ENCODE measurements at regions not wholly inside any gene's neighbourhood (a gene's known extent, or its start where the extent isn't known, plus 50 kb on each side); places are given as distances from the start of the nearest gene placed in this dataset.

DNA sequence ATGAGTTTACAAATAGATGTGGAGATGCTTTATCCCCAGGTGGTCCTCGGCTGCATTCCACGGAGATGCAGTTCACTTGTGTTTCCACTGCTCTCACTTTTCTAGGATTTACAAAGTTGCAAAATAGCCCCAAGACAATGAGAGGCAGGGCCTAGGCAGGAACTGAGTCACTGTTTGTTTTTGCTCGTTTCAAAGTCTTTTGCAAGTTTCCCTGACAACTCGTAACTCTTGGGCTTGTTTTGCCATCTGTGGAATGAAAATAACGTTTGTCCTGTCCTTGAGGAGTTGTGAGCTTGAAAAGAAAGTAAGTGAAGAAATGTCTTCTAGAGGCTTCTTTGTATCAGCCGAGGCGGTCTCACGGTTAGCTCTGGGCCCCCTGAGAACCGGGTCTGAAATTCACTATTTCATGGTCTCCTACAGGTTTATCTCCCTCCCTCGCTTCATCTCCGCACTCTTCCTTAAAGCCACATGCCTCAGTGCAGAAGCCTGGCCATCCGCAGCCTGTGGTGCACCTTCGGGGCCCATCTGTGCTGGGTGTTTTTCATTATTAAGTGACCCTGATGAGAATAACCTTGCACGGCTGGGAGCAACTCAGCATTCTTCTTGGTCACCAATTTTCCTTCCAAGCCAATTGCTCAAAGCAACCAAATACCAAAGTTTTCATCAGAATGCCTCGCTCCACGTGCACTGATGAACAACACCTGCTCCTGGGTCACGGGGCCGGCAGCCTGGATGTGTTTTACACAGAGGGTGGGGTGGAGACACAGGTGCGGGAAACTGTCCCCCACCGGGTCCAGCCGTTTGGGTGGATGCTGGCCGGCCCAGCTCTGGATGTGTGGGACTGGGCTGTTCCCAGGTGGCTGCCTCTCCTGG is 172.4 kb downstream of the LAT start (continued):
- TF ChIP-seq, protein P1, sequence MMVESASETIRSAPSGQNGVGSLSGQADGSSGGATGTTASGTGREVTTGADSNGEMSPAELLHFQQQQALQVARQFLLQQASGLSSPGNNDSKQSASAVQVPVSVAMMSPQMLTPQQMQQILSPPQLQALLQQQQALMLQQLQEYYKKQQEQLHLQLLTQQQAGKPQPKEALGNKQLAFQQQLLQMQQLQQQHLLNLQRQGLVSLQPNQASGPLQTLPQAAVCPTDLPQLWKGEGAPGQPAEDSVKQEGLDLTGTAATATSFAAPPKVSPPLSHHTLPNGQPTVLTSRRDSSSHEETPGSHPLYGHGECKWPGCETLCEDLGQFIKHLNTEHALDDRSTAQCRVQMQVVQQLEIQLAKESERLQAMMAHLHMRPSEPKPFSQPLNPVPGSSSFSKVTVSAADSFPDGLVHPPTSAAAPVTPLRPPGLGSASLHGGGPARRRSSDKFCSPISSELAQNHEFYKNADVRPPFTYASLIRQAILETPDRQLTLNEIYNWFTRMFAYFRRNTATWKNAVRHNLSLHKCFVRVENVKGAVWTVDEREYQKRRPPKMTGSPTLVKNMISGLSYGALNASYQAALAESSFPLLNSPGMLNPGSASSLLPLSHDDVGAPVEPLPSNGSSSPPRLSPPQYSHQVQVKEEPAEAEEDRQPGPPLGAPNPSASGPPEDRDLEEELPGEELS (CRISPR knock-in tag; IDR thresholded peaks at IDR 0.05): peak; percentile 87
- TF ChIP-seq SOX13 (IDR thresholded peaks at IDR 0.05) (peak; percentile 99), SOX13 (CRISPR knock-in tag; conservative IDR thresholded peaks at IDR 0.05 in 1 of 2, IDR thresholded peaks at IDR 0.05 in 1 of 2) (peak in 1 of 2 experiments; percentile 99; a peak in 2 of 4 replicates), FOXJ3 (CRISPR knock-in tag; IDR thresholded peaks at IDR 0.05; ENCODE audit: borderline replicate concordance) (0 out of 2 replicates have a peak, but pooled peaks have one; percentile 21), RFXAP (CRISPR knock-in tag; IDR thresholded peaks at IDR 0.05; ENCODE audit: borderline replicate concordance) (peak; percentile 63), KDM2A (CRISPR knock-in tag; IDR thresholded peaks at IDR 0.05; ENCODE audit: borderline replicate concordance, low read depth) (0 out of 2 replicates have a peak, but pooled peaks have one; percentile 18), KLF11 (CRISPR knock-in tag; IDR thresholded peaks at IDR 0.05) (0 out of 2 replicates have a peak, but pooled peaks have one; percentile 28), SAP130 (CRISPR knock-in tag; IDR thresholded peaks at IDR 0.05; ENCODE audit: low read depth) (peak; percentile 87), ZNF331 (CRISPR knock-in tag; IDR thresholded peaks at IDR 0.05) (peak; percentile 46; the same call in 1 of the 2 replicates), JUN (CRISPR knock-in tag; IDR thresholded peaks at IDR 0.05) (peak; percentile 70; the same call in 1 of the 2 replicates), THAP11 (CRISPR knock-in tag; IDR thresholded peaks at IDR 0.05) (peak; percentile 72), TBX2 (CRISPR knock-in tag; IDR thresholded peaks at IDR 0.05; ENCODE audit: borderline replicate concordance) (0 out of 2 replicates have a peak, but pooled peaks have one; percentile 30), KDM1A (CRISPR knock-in tag; IDR thresholded peaks at IDR 0.05) (peak; percentile 86; the same call in 1 of the 2 replicates), FOXK1 (CRISPR knock-in tag; IDR thresholded peaks at IDR 0.05; ENCODE audit: borderline replicate concordance, low read depth) (peak; percentile 75; the same call in 1 of the 2 replicates), HMG20A (CRISPR knock-in tag; IDR thresholded peaks at IDR 0.05; ENCODE audit: borderline replicate concordance) (peak; percentile 86)
- TF ChIP-seq, protein P2, sequence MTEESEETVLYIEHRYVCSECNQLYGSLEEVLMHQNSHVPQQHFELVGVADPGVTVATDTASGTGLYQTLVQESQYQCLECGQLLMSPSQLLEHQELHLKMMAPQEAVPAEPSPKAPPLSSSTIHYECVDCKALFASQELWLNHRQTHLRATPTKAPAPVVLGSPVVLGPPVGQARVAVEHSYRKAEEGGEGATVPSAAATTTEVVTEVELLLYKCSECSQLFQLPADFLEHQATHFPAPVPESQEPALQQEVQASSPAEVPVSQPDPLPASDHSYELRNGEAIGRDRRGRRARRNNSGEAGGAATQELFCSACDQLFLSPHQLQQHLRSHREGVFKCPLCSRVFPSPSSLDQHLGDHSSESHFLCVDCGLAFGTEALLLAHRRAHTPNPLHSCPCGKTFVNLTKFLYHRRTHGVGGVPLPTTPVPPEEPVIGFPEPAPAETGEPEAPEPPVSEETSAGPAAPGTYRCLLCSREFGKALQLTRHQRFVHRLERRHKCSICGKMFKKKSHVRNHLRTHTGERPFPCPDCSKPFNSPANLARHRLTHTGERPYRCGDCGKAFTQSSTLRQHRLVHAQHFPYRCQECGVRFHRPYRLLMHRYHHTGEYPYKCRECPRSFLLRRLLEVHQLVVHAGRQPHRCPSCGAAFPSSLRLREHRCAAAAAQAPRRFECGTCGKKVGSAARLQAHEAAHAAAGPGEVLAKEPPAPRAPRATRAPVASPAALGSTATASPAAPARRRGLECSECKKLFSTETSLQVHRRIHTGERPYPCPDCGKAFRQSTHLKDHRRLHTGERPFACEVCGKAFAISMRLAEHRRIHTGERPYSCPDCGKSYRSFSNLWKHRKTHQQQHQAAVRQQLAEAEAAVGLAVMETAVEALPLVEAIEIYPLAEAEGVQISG (CRISPR knock-in tag; IDR thresholded peaks at IDR 0.05): 0 out of 2 replicates have a peak, but pooled peaks have one; percentile 15
- TF ChIP-seq, protein P3, sequence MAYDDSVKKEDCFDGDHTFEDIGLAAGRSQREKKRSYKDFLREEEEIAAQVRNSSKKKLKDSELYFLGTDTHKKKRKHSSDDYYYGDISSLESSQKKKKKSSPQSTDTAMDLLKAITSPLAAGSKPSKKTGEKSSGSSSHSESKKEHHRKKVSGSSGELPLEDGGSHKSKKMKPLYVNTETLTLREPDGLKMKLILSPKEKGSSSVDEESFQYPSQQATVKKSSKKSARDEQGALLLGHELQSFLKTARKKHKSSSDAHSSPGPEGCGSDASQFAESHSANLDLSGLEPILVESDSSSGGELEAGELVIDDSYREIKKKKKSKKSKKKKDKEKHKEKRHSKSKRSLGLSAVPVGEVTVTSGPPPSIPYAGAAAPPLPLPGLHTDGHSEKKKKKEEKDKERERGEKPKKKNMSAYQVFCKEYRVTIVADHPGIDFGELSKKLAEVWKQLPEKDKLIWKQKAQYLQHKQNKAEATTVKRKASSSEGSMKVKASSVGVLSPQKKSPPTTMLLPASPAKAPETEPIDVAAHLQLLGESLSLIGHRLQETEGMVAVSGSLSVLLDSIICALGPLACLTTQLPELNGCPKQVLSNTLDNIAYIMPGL (CRISPR knock-in tag; IDR thresholded peaks at IDR 0.05; ENCODE audit: borderline replicate concordance in 1 of 2, low read depth in 1 of 2): peak in 1 of 2 experiments; percentile 28; a peak in 1 of 4 replicates
- TF ChIP-seq, protein P4, sequence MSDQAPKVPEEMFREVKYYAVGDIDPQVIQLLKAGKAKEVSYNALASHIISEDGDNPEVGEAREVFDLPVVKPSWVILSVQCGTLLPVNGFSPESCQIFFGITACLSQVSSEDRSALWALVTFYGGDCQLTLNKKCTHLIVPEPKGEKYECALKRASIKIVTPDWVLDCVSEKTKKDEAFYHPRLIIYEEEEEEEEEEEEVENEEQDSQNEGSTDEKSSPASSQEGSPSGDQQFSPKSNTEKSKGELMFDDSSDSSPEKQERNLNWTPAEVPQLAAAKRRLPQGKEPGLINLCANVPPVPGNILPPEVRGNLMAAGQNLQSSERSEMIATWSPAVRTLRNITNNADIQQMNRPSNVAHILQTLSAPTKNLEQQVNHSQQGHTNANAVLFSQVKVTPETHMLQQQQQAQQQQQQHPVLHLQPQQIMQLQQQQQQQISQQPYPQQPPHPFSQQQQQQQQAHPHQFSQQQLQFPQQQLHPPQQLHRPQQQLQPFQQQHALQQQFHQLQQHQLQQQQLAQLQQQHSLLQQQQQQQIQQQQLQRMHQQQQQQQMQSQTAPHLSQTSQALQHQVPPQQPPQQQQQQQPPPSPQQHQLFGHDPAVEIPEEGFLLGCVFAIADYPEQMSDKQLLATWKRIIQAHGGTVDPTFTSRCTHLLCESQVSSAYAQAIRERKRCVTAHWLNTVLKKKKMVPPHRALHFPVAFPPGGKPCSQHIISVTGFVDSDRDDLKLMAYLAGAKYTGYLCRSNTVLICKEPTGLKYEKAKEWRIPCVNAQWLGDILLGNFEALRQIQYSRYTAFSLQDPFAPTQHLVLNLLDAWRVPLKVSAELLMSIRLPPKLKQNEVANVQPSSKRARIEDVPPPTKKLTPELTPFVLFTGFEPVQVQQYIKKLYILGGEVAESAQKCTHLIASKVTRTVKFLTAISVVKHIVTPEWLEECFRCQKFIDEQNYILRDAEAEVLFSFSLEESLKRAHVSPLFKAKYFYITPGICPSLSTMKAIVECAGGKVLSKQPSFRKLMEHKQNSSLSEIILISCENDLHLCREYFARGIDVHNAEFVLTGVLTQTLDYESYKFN (CRISPR knock-in tag; conservative IDR thresholded peaks at IDR 0.05): peak; percentile 86

Measured in HepG2 (cell line).